A549 (cell line): ENCODE measurements at regions not wholly inside any gene's neighbourhood (a gene's known extent, or its start where the extent isn't known, plus 50 kb on each side); places are given as distances from the start of the nearest gene placed in this dataset.

Source experiments
- CTCF ChIP-seq: fragments of >200 bp; sonication (Bioruptor Twin); formaldehyde crosslinking; IDR thresholded peaks from 3 replicates; pipeline ENCODE4 v1.5.1; 2016
- EP300 ChIP-seq, 2 experiments: fragments of >200 bp; sonication (Bioruptor Twin); formaldehyde crosslinking; IDR thresholded peaks; 2 replicates in 1 of 2; 3 replicates in 1 of 2; pipeline ENCODE4 v1.6.1; 2016 to 2017
- GATA3 ChIP-seq: IDR thresholded peaks from 2 replicates; pipeline ENCODE4 v1.6.1; 2012; ENCODE audit warnings: borderline replicate concordance
- HDAC2 ChIP-seq: fragments of 200-600 bp; sonication (generic); IDR thresholded peaks from 2 replicates; pipeline ENCODE4 v1.6.1; 2016
- JUNB ChIP-seq: fragments of >200 bp; sonication (Bioruptor Twin); formaldehyde crosslinking; IDR thresholded peaks from 2 replicates; pipeline ENCODE4 v1.6.1; 2016
- TP53 ChIP-seq: fragments of 250-450 bp; sonication (Bioruptor Pico); IDR thresholded peaks from 2 replicates; pipeline ENCODE4 v1.5.0; 2021; ENCODE audit warnings: mild to moderate bottlenecking, moderate library complexity
- USF2 ChIP-seq: fragments of 450-650 bp; IDR thresholded peaks from 2 replicates; pipeline ENCODE4 v1.6.1; 2014; ENCODE audit warnings: antibody characterized with exemption

GRCh38 chr16:52070341-52071057, 476.4 kb downstream of the TOX3 start:
- no peak for TF ChIP-seq EP300 (IDR thresholded peaks at IDR 0.05)
- TF ChIP-seq USF2, result no peak
- TF ChIP-seq GATA3, result no peak
- TF ChIP-seq JUNB, result no peak
- TF ChIP-seq CTCF, result no peak
- TF ChIP-seq TP53 (CRISPR knock-in tag), result no peak
- no peak for TF ChIP-seq HDAC2
